ENCODE measurements at regions not wholly inside any gene's neighbourhood (a gene's known extent, or its start where the extent isn't known, plus 50 kb on each side); places are given as distances from the start of the nearest gene placed in this dataset.

DNA sequence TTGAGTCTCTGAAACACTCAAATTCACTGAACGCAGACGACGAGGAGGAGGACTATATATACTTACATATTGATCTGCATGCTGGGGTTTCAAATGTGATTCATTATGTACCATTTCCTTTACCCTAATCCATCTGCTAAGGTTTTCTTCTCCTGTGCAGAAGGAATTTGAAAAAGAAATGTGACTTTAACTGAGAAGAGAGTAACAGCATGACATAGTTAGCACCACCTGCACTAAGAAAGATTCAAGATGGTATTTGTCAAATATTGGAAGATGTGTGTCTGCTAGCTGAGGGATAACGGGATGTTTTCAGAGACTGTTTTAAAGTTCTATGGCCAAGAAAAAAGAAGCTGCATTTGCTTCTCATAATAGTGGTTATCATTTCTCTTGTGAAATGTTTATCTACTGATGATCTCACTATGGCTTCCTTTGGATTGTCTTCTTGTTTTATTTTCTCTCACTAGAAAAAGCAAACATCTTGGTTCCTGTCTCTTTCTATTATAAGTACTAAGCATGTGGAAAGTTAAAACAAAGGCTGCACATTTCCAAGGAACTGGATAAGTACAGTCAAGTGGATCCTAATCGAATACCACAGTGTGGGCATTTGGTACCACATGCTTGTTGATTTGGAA, 89.8 kb upstream of the TLE4 start:
- TF ChIP-seq EP300 (IDR thresholded peaks at IDR 0.05) (no peak), POLR2A (IDR thresholded peaks at IDR 0.05) (no peak)
- TF ChIP-seq, protein P1, sequence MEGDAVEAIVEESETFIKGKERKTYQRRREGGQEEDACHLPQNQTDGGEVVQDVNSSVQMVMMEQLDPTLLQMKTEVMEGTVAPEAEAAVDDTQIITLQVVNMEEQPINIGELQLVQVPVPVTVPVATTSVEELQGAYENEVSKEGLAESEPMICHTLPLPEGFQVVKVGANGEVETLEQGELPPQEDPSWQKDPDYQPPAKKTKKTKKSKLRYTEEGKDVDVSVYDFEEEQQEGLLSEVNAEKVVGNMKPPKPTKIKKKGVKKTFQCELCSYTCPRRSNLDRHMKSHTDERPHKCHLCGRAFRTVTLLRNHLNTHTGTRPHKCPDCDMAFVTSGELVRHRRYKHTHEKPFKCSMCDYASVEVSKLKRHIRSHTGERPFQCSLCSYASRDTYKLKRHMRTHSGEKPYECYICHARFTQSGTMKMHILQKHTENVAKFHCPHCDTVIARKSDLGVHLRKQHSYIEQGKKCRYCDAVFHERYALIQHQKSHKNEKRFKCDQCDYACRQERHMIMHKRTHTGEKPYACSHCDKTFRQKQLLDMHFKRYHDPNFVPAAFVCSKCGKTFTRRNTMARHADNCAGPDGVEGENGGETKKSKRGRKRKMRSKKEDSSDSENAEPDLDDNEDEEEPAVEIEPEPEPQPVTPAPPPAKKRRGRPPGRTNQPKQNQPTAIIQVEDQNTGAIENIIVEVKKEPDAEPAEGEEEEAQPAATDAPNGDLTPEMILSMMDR (IDR thresholded peaks at IDR 0.05), result no peak

Data from ovary (tissue), 3 donors.